Activated gamma-delta T cell treated with Interleukin-2 at 50 U/mL for 16 hours (primary cell): ENCODE measurements at regions not wholly inside any gene's neighbourhood (a gene's known extent, or its start where the extent isn't known, plus 50 kb on each side); places are given as distances from the start of the nearest gene placed in this dataset.

Source experiments
- DNase-seq: peaks from one replicate; pipeline ENCODE4 v3.0.0-alpha.2; 2020

DNA sequence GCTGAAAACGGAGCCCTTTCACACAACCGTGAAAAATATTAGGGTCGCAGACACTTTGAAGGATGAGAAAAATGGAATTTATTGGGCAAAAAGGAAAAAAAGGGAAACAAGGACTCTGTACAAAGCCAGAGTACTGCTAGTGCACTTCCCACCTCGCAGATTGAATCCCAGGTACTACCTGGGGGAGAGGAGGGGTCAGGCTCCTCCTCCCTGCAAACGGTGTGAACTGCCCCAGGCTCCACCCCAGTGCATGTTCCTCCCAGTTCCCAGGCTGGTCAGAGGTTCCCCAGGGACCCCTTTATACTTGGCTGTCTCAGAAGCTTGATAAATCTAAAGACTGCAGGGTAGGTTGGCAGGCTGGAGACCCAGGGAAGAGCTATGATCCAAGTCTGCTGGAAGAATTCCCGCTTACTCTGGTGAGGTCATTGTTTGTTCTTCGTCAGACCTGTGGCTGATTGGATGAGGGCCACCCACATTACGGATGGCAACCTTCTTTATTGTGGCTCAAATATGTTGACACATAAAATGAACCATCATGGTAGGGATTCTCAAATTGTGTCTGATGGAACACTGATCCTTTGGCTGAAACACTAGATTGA is 290.4 kb upstream of the POU3F3 start:
- DNase-seq = no peak

DNA sequence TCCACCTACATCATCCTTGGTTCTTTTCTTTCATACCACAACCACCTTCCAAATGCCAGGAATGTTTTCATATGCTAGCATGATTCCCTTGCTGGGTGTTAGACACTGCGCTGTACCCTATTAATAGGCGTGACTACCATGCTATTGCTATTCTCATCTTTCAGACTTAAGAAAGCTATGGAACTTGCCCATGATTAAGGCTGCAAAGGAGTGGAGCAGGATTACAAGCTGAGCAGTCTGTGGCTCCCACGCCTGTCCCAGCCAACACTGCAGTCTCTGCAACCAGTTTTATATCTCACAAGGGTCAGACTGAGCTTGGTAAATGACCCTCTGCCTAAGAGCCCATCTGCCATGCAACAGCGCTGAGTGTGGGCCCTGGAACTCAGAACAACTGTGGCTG is 285.7 kb upstream of the POU3F3 start:
- no peak for DNase-seq

DNA sequence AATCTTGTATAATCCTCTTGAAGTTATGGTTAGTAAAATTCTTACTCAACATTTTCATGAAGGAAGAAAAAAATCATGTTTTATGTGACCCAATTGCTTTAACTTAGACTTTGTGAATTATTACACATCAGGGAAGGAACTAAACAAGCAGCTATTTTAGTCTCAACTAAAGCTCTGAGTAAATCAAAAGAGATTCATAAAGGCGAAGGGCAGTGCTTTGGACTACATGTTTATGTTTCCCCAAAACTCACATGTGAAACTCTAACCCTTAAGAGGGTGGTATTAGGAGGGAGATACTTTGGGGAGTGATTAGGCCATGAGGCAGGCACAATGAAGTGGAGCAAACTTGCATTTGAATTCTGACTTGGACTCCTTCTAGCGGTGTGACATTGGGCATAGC is 283.7 kb upstream of the POU3F3 start:
- no peak for DNase-seq

DNA sequence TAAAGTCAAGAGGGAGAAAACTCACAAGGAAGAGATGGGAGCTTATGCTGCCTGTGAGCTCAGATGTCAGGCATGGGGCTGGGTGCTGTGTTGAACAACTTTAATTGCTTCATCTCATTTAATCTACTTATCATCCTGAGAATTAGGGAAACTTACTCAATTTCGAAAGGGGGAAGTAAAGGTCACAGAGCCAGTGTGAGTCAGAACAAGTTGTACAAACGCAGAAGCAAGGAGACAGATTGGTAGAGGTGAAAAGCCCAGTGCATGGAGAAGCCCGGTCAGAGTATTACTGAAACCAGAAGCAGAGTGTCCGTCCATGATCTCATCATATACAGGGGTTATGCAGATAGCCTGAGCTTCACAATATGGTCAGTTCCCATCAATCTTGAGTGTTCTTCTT is 281.1 kb upstream of the POU3F3 start:
- no peak for DNase-seq

DNA sequence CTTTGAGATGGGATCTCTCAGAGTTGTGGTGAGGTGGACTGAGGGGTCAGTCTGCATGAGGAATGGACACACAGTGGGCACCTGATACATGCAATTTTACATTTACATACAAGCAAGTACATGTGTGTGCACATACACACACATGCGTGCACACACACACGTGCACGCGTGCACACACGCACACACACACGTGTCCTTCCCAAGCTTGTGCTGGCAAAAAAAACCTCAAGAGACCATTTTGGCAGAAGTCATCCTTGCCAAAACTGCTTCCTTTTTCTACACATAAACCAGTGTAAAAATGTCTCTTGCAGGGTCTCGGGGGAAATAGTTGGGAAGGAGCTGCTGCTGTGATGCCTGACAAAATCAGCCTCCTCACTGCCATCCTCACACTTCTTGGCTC is 279.5 kb upstream of the POU3F3 start:
- DNase-seq = no peak

DNA sequence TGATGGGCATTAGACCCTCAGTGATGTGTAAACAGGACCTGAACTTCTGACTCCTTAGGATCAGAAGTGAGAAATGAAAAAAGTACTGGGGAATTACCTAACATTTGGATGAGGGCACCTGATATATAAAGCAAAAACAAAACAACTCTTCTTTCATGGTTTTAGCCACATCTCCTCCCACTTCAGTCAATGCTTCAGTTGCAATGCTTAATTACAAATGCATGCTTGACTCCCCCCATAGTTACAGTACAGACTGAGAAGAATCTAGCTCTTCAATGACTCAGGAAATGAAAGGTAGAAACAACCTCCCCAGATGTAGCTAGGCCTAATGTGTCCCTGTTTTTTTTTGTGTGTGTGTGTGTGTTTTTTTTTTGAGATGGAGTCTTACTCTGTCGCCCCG is 276.8 kb upstream of the POU3F3 start:
- DNase-seq = no peak

DNA sequence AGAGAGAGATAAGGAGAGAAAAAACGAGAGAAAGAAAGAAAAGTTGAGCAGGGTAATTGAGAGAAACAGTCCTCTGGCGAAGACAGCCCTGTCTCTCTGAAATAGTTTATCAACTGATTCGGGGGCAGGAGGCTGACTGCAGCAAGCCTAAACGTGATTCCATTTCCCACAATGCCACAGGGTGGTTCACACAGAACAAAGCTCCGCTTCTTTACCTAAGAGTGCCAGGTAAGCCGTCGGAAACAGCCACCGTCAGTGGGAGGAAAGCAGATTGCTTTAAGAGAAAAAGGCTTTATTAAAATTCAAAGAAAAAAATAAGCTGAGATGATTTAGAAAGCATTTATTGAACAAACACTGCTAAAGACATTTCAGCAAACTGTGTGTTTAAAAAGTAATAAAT is 271.4 kb upstream of the POU3F3 start:
- DNase-seq = no peak

DNA sequence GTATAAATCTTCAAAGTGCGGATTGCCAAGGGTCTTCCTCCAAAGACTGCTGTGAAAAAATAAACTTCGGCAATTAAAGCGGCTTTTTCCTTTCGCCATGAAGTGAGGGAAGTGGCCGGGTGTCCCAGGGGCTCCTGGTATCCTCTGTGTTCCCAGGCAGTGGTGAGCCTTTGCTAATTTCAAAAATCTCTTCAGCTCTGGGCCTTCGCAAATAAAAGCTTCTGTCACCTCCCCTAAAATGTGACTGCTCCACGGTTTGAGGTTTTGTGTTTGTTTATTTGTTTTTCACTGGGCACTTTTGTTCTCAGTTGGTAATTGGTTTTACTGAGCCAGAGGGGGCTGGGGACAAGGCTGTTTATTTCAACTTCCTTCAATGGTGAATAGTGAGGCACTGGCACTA is 270.1 kb upstream of the POU3F3 start:
- DNase-seq = no peak

DNA sequence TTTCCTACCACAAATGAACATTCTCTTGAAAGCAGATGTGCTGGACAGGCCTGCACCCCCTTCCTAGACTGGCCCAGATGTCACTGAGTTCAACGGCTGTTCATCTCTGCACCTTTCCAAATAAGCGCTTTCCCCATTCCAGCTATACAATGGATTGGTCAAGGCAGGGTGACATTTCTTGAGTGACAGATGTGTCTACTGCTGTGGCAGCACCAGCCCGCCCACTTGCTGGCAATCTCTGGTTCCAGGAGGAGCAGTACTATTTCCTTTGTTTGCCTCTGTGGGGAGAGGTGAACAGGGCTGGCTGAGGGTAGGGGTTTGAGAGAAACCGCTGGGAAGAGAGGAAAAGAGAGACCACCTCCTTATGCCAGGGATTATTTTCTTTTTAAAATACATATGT is 269.5 kb upstream of the POU3F3 start:
- DNase-seq = no peak

DNA sequence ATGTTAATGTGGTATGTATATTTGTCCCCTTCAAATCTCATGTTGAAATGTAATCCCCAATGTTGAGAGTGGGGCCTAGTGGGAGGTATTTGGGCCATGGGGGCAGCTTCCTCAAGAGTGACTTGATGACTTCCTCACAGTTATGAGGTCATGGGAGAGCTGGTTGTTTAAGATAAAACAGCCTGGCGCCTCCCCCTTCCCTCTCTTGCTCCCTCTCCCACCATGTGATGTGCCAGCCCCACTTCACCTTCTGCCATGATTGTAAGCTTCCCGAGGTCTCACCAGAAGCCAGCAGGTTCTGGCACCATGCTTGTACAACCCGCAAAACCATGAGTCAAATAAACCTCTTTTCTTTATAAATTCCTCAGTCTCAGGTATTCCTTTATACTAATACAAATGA is 258.3 kb upstream of the POU3F3 start:
- DNase-seq = no peak

DNA sequence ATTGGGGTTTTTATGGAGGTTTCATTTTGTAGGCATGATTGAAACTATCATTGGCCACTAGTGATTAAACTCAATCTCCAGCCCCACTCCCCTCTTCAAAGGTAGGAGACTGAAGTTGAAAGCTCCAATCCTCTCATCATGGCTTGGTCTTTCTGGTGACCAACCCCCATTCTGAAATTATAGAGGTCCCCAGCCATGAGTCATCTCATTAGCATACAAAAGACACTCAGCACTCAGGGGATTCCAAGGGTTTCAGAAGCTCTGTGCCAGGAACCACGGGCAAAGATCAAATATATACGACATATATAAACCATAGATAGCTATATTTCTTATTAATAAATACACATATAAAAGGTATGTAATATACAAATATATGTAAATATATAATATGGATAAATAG is 256.0 kb upstream of the POU3F3 start:
- DNase-seq = no peak

DNA sequence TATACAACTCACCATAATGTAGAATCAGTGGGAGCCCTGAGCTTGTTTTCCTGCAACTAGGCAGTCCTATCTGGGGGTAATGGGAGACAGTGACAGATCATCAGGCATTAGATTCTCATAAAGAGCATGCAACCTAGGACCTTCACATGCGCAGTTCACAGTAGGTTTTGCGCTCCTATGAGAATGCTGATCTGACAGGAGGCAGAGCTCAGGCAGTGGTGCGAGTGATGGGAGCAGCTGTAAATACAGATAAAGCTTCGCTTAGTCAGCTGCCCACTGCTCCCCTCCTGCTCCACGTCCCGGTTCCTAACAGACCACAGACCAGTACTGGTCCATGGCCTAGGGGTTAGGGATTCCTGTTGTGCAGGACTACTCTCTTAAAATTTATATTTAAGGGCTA is 255.3 kb upstream of the POU3F3 start:
- DNase-seq = no peak

DNA sequence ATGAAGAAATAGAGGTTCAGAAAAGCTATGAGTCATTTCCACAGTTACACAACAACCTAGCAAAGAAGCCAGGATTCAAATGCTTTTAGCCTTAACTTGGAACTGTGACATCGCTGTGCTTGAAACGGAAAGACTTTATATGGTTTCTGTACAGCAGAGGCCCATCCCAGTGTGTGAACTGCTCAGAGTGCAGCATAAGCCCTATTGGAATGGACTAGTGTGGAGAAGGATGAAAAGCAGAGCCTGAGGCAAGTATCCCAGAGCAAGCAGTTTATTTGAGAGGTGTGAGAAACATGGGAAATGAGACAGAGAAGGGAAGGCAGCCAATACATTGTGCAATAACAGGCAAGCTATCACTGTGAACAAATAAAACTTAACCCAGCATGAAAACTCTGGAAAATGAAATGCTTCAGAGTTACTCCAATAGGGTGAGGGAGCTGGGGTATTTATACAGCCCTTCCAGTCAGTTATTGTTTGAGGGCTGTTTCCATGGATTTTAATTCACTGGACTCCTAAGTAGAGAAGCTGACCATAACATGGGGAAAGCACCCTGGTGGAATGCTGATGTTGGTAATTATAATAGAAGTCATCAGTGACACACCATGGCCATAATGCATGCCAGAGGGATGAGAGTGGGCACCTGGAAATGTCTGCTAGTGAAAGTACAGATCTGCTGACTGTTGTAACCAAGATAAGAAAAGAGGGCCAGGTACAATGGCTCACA is 254.0 kb upstream of the POU3F3 start:
- no peak for DNase-seq

DNA sequence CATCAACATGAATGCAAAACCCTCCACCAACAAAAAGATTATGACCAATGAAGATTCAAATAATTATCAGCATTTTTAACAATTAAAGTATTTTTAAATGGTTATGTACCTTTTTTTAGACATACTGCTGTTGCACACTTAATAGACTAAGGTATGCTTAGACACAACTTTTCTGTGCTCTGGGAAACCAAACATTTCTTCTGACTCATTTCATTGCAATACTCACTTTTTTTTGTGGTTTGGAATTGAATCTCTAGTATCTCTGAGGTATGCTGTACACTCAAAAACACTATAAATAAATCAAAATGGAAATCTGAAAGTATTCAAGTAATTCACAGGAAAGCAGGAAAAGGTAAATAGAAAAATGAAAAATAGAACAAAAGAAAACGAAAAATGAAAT is 247.9 kb upstream of the POU3F3 start:
- no peak for DNase-seq

DNA sequence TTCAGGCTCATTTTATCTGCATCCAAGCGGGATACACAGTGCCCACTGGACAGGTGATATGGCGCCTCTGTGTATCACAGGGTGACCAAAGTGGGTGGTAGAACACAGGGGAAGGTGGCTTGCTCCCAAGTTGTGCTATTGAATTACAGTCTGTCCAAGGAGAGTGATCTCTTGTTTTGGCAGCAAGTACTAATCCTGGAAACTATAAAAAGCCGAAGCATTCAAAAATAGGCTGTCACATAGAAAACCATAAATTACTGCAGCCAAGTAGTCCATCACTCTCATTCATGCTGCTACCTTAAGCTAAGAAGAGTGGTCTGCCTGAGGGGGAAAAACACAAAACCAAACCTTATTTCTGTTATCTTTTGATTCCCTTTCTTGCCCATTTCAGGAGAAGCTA is 237.1 kb upstream of the POU3F3 start:
- no peak for DNase-seq

DNA sequence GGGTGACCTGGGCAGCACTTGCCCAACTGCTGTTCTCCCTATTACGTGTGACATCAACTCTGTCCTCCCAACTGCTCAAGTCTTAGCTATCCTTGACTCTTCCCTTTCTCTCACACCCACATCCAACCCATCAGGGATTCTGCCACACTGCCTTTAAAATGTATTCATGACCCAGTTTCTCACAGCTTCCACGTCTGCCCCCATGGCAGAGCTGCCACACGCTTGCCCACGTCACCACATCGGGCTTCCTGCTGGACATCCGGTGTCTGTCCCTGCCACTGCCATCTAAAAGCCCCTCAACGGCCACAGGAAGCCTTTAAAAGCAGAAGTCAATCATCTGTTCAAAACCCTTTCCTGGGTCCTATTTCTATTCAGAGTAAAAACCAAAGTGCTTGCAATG is 233.1 kb upstream of the POU3F3 start:
- no peak for DNase-seq

DNA sequence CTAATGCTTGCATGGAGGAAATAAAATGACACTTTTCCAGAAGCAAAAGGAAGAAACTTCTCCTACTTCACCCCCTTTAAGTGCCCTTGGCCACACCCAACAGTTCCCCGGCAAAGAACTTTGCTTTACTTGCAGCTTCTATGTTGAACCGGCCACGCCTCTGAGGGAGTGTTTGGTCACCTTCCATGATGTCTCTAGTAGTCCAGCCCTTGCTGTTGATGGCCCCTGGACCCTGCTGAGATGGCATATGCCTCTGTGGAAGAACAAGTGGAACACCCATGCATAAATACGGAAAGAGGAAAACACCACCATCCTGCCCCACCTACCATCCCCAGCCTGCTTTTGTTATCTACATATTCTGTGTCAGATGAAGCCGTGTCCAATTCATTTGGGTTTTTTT is 218.3 kb upstream of the POU3F3 start:
- no peak for DNase-seq

DNA sequence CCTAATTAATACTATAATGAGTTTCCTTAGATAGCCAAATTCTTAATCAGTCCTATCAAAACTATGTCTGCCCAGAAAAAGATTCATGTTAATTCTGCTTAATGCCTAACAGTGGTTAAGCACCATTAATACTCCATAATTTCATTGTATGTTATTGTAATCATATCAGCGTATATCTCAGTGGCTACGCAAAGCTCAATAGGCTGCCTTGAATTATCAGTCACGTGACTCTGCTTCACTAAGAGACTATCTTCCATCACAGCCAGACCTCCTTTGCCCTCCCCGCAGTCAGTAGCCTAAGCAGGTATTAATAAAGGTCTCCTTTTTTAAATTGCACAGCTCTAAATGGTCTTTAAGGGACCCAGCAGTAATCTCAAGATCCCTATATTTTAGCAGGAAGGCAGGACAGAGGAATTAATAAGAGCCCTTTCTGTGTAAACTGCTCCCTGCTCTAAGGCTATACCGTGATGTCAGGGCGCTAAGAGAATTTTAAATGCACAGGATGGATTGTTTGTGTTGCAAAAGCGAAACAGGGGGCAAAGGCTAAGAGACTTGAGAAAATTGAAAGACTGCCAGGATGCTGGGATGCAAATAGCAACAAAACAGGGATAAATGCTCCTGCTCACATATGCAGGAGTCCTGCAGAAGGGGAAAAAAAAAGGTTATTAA is 215.6 kb upstream of the POU3F3 start:
- DNase-seq = no peak

DNA sequence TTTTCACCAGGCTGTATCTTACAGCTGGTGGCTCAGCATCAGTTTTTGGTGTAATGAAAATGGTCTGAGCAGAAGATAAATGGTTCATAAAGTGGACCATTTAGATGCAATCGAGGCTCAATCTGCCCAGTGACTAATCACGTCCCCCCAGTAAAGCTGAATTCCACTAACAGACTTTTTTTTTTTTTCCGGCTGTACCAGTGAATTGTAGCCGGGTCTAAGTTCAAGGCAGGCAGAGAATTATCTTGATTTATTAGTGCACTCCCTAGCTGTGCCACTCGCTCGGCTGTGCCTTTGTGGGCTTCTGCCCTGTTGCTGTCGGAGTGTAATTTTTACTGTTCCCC is 215.1 kb upstream of the POU3F3 start:
- DNase-seq = no peak

DNA sequence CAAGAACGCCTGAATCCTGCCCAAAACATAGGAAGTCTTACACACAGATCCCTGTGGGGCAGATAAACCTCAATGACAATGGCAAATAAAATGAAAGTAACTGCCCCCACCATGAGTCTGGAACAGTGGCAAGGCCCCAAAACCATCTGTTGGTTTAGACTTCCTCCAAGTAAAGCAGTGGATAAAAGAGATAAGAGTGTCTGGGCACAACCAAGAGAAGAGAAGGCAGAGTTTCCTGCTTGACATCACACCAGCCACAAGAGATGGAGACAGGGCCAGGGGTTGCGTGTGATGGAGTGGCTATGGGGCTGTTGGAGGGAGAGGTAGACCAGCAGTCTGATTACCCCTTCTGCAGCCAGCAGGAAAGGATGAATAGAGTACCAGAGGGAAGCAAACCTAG is 212.1 kb upstream of the POU3F3 start:
- no peak for DNase-seq

DNA sequence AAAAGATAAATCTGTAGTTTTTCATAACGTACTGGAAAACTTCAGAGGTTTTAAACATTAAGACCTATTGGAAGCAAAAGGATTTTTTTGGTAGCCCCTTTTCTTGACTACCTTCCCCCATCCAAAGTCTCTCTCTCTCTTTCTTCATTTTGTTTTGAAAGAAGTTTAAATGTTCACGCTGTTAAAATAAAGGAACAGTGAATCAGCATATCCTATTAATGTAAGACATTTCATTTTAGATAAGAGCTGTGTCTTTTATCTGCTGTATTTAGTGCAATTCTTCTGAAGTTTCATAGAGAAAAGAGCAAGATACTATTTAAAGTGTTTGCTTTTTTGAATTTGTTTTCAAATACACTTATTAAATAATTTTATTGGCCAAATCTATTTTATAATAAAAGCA is 205.5 kb upstream of the POU3F3 start:
- no peak for DNase-seq

DNA sequence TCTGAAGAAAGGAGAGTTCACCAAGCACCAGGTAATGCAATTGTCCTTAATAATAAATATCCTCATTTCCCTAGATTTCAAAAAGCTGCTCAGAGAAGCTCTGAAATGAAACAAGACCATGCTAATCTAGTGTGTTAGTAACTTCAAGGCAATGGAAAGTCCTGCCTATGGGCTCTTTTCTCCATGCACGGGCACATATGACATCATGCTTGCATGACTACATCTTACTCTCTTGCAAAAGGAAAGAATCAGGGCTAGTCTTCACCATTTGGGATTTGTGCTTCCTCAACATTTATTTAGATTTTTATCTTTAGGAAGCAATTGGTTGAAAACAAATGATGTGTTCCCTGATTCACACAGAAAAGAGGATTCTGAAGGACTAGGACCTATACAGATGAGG is 204.0 kb upstream of the POU3F3 start:
- DNase-seq = no peak

DNA sequence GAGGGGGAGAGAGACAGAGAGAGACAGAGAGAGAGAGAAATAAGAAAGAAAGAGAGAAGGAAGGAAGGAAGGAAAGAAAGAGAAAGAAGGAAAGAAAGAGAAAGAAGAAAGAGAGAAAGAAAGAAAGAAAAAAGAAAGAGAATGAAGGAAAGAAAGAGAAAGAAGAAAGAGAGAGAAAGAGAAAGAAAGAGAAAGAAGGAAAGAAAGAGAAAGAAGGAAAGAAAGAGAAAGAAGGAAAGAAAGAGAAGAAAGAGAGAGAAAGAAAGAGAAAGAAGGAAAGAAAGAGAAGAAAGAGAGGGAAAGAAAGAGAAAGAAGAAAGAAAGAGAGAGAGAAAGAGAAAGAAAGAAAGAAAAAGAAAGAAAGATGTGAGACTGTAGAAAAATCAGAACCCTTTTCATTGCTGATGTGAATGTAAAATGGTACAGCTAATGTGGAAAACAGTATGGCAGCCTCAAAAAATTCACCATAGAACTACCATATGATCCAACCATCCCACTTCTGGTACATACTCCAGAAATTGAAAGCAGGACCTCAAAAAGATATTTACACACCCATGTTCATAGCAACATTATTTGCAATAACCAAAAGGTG is 203.4 kb upstream of the POU3F3 start:
- DNase-seq = no peak

DNA sequence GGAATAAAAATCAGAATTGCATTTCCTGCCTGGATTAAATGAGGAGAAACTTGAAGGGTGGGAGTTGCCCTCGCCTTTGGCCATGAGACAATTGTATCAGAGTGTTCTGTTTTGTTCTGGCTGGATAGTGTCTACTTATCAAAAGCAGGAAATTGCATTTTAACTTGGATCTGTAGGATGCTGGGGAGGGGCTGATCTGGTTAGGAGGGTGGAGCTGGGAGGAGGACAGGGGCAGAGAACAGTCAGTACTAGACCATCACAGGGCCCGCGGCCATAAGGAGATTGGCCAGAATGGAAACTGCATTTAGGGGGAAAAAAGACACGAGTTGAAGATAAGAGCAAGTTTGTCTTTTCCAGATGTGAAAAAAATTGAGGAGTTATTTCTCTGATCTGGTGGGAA is 199.1 kb upstream of the POU3F3 start:
- DNase-seq = no peak
